OCI-LY3 (cell line): ENCODE measurements at regions not wholly inside any gene's neighbourhood (a gene's known extent, or its start where the extent isn't known, plus 50 kb on each side); places are given as distances from the start of the nearest gene placed in this dataset.

ENCODE experiments used
- CTCF ChIP-seq: fragments of 200-600, 300-600 bp; sonication (generic); IDR thresholded peaks from 2 replicates; pipeline ENCODE4 v1.5.1; 2014; ENCODE audit warnings: antibody characterized with exemption, low read length, low read depth
- EZH2phosphoT487 ChIP-seq: fragments of 200-600 bp; shearing (Covaris generic); IDR thresholded peaks from 2 replicates; pipeline ENCODE4 v1.6.1; 2018; ENCODE audit warnings: antibody characterized with exemption, mixed run types, low read depth

- TF ChIP-seq CTCF (no peak), EZH2phosphoT487 (no peak)
These were observed 785.2 kb downstream of the DIPK2A start for GRCh38 chr3:144756704-144757440.
